SK-N-MC (cell line): ENCODE measurements at regions not wholly inside any gene's neighbourhood (a gene's known extent, or its start where the extent isn't known, plus 50 kb on each side); places are given as distances from the start of the nearest gene placed in this dataset.
"Not testable (repeated sequence)": the region's sequence is repeated elsewhere in the genome, so short reads cannot be mapped to it uniquely, and the experiment has no call there.

ENCODE experiments used
- DNase-seq: peaks from one replicate; pipeline ENCODE4 v3.0.0-alpha.2; 2011; ENCODE audit warnings: low read depth, low spot score
- H3K27ac ChIP-seq: fragments of 200-600 bp; sonication (generic); 2 replicates; pipeline ENCODE4 v1.5.1; 2016; ENCODE audit warnings: mixed run types
- H3K36me3 ChIP-seq: fragments of 200-600 bp; sonication (generic); 2 replicates; pipeline ENCODE4 v1.6.1; 2017; ENCODE audit warnings: antibody characterized with exemption, low read length, mixed read lengths; ENCODE audit not compliant: insufficient read depth
- H3K4me3 ChIP-seq: fragments of 200-600 bp; sonication (generic); 2 replicates; pipeline ENCODE4 v1.5.1; 2016
- H3K9ac ChIP-seq: fragments of 200-600 bp; sonication (generic); 2 replicates; pipeline ENCODE4 v1.8.0; 2017; ENCODE audit warnings: mixed run types, mixed read lengths; ENCODE audit not compliant: insufficient read length
- H3K9me3 ChIP-seq: fragments of 200-600 bp; sonication (generic); 2 replicates; pipeline ENCODE4 v1.6.1; 2017; ENCODE audit warnings: low read depth, mild to moderate bottlenecking, antibody characterized with exemption, low read length, moderate library complexity, mixed read lengths
- EZH2 ChIP-seq: fragments of 200-600 bp; sonication (generic); IDR thresholded peaks from one replicate; pipeline ENCODE4 v1.6.1; 2017; ENCODE audit warnings: antibody characterized with exemption
- FOXP2 ChIP-seq: optimal IDR thresholded peaks from 2 replicates; pipeline ENCODE3; 2011; ENCODE audit warnings: mild to moderate bottlenecking, moderate library complexity; ENCODE audit not compliant: insufficient read depth; ENCODE audit errors: extremely low read length, control extremely low read depth
- POLR2AphosphoS5 ChIP-seq: IDR thresholded peaks from 2 replicates; pipeline ENCODE4 v1.6.1; 2012; ENCODE audit warnings: mild to moderate bottlenecking, low read depth, low read length, borderline replicate concordance

GRCh38 chr6:121612927-121613326 lies 177.5 kb downstream of the GJA1 start:
- no peak overlapping the region for H3K9ac ChIP-seq
- H3K27ac ChIP-seq: no peak overlapping the region
- no peak overlapping the region for H3K4me3 ChIP-seq
- H3K36me3 ChIP-seq: no peaks in the 10 kb centered on the region
- DNase-seq: no peak
- H3K9me3 ChIP-seq: no peaks in the 10 kb centered on the region
- TF ChIP-seq POLR2AphosphoS5 (no peak), FOXP2 (no peak), EZH2 (no peak)

- Histone ChIP-seq H3K9ac (no peak overlapping the region), H3K9me3 (no peaks in the 10 kb centered on the region), H3K27ac (no peak overlapping the region), H3K36me3 (no peaks in the 10 kb centered on the region), H3K4me3 (no peak overlapping the region)
- DNase-seq: no peak
- no peak for TF ChIP-seq FOXP2
- TF ChIP-seq EZH2: no peak
- TF ChIP-seq POLR2AphosphoS5: no peak
Measured at GRCh38 chr6:121614115-121614514, 178.7 kb downstream of the GJA1 start.

GRCh38 chr6:121615493-121615892 lies 180.0 kb downstream of the GJA1 start:
- TF ChIP-seq EZH2: no peak
- no peak for TF ChIP-seq POLR2AphosphoS5
- TF ChIP-seq FOXP2: no peak
- Histone ChIP-seq H3K9me3 (no peaks in the 10 kb centered on the region), H3K27ac (no peak overlapping the region), H3K4me3 (no peak overlapping the region), H3K9ac (no peak overlapping the region), H3K36me3 (no peaks in the 10 kb centered on the region)
- DNase-seq: no peak

GRCh38 chr6:121616406-121616805 lies 181.0 kb downstream of the GJA1 start:
- no peaks in the 10 kb centered on the region for H3K36me3 ChIP-seq

GRCh38 chr6:121617388-121617787 lies 181.9 kb downstream of the GJA1 start:
- no peak overlapping the region for H3K9ac ChIP-seq
- no peak for TF ChIP-seq EZH2
- no peak overlapping the region for H3K4me3 ChIP-seq
- H3K36me3 ChIP-seq: no peaks in the 10 kb centered on the region
- no peaks in the 10 kb centered on the region for H3K9me3 ChIP-seq
- no peak overlapping the region for H3K27ac ChIP-seq
- DNase-seq: no peak

More at GRCh38 chr6:121616406-121616805, 181.0 kb downstream of the GJA1 start:
- Histone ChIP-seq H3K9me3 (no peaks in the 10 kb centered on the region), H3K4me3 (no peak overlapping the region), H3K9ac (no peak overlapping the region), H3K27ac (no peak overlapping the region)
- TF ChIP-seq POLR2AphosphoS5: no peak
- DNase-seq: no peak

- Histone ChIP-seq H3K4me3 (no peak overlapping the region), H3K27ac (no peak overlapping the region), H3K9ac (no peak overlapping the region), H3K9me3 (no peaks in the 10 kb centered on the region), H3K36me3 (no peaks in the 10 kb centered on the region)
- TF ChIP-seq EZH2: no peak
- no peak for DNase-seq
Measured at GRCh38 chr6:121619013-121619412, 183.6 kb downstream of the GJA1 start.

GRCh38 chr6:121619987-121620740 lies 184.7 kb downstream of the GJA1 start:
- no peaks in the 10 kb centered on the region for H3K36me3 ChIP-seq
- H3K9ac ChIP-seq: no peak overlapping the region
- TF ChIP-seq FOXP2 (no peak), POLR2AphosphoS5 (no peak), EZH2 (no peak)
- H3K9me3 ChIP-seq: no peaks in the 10 kb centered on the region
- H3K27ac ChIP-seq: no peak overlapping the region
- H3K4me3 ChIP-seq: no peak overlapping the region
- DNase-seq: no peak

- no peak for DNase-seq
- H3K9ac ChIP-seq: no peak overlapping the region
- H3K4me3 ChIP-seq: no peak overlapping the region
- no peaks in the 10 kb centered on the region; the same call in 1 of the 2 replicates for H3K9me3 ChIP-seq
- no peaks in the 10 kb centered on the region for H3K36me3 ChIP-seq
- TF ChIP-seq EZH2 (no peak), POLR2AphosphoS5 (no peak), FOXP2 (no peak)
- H3K27ac ChIP-seq: no peak overlapping the region
Measured at GRCh38 chr6:121627761-121628160, 192.3 kb downstream of the GJA1 start.

GRCh38 chr6:121630716-121631115 lies 195.3 kb downstream of the GJA1 start:
- TF ChIP-seq POLR2AphosphoS5 (no peak), EZH2 (no peak), FOXP2 (no peak)
- Histone ChIP-seq H3K9me3 (no peaks in the 10 kb centered on the region; the same call in 1 of the 2 replicates), H3K4me3 (no peak overlapping the region), H3K9ac (no peak overlapping the region), H3K36me3 (no peaks in the 10 kb centered on the region), H3K27ac (no peak overlapping the region)
- no peak for DNase-seq

- DNase-seq, H3K9ac ChIP-seq, H3K36me3 ChIP-seq, H3K9me3 ChIP-seq, H3K4me3 ChIP-seq, H3K27ac ChIP-seq: not testable (repeated sequence)
Measured at GRCh38 chr6:121631752-121632151, 196.3 kb downstream of the GJA1 start.
